GM23338 (cell line): ENCODE measurements at regions not wholly inside any gene's neighbourhood (a gene's known extent, or its start where the extent isn't known, plus 50 kb on each side); places are given as distances from the start of the nearest gene placed in this dataset.

Experiments used
- ATAC-seq: fragments of 200-7000 bp; cut with Tn5 transposase; 3 replicates; pipeline ENCODE4 v1.9.1; 2020
- DNase-seq: peaks from one replicate; pipeline ENCODE4 v3.0.0-alpha.2; 2015; ENCODE audit warnings: low spot score
- H2AFZ ChIP-seq: fragments of 200-600 bp; sonication (generic); 2 replicates; pipeline ENCODE4 v1.8.0; 2016; ENCODE audit warnings: antibody characterized with exemption, mild to moderate bottlenecking, moderate library complexity
- H3F3A ChIP-seq: fragments of 200-600 bp; sonication (generic); replicated peaks from 2 replicates; pipeline ENCODE4 v1.8.0; 2017; ENCODE audit warnings: antibody characterized with exemption, mixed run types, low read depth
- H3K27ac ChIP-seq: fragments of 200-600 bp; sonication (generic); 2 replicates; pipeline ENCODE4 v1.6.1; 2016; ENCODE audit warnings: low read depth
- H3K27me3 ChIP-seq: fragments of 200-600 bp; sonication (generic); 2 replicates; pipeline ENCODE4 v1.8.0; 2016; ENCODE audit warnings: mild to moderate bottlenecking, mixed run types, moderate library complexity; ENCODE audit not compliant: insufficient read depth
- H3K36me3 ChIP-seq: fragments of 200-600 bp; sonication (generic); 2 replicates; pipeline ENCODE4 v1.8.0; 2016; ENCODE audit warnings: mild to moderate bottlenecking; ENCODE audit not compliant: insufficient read depth
- H3K4me1 ChIP-seq: fragments of 200-600 bp; sonication (generic); 2 replicates; pipeline ENCODE4 v1.8.0; 2016; ENCODE audit warnings: mild to moderate bottlenecking, moderate library complexity; ENCODE audit not compliant: insufficient read depth
- H3K4me2 ChIP-seq: fragments of 200-600 bp; sonication (generic); 2 replicates; pipeline ENCODE4 v1.7.1; 2017; ENCODE audit warnings: mixed run types
- H3K4me3 ChIP-seq: fragments of 200-600 bp; sonication (generic); 2 replicates; pipeline ENCODE4 v1.6.1; 2016; ENCODE audit warnings: mixed run types
- H3K79me2 ChIP-seq: fragments of 200-600 bp; sonication (generic); replicated peaks from 2 replicates; pipeline ENCODE4 v1.8.0; 2017; ENCODE audit warnings: mild to moderate bottlenecking; ENCODE audit not compliant: insufficient read depth
- H3K9me2 ChIP-seq: fragments of 200-600 bp; sonication (generic); 2 replicates; pipeline ENCODE4 v1.8.0; 2017; ENCODE audit not compliant: insufficient read depth
- H4K20me1 ChIP-seq: fragments of 200-600 bp; sonication (generic); replicated peaks from 2 replicates; pipeline ENCODE4 v1.8.0; 2017; ENCODE audit warnings: mild to moderate bottlenecking; ENCODE audit not compliant: insufficient read depth
- H3K27ac Mint-ChIP-seq: 2 replicates; pipeline ENCODE4 v1.8.0; 2020; ENCODE audit warnings: inconsistent platforms, mild to moderate bottlenecking, moderate library complexity, mixed read lengths
- H3K27me3 Mint-ChIP-seq: 3 replicates; pipeline ENCODE4 v1.8.0; 2022; ENCODE audit warnings: low read depth, mild to moderate bottlenecking, moderate library complexity, mixed read lengths, inconsistent platforms; ENCODE audit not compliant: insufficient read depth, poor library complexity
- H3K36me3 Mint-ChIP-seq: 3 replicates; pipeline ENCODE4 v1.8.0; 2021; ENCODE audit warnings: low read depth, mild to moderate bottlenecking, inconsistent platforms, moderate library complexity, mixed read lengths
- H3K4me1 Mint-ChIP-seq: 3 replicates; pipeline ENCODE4 v1.8.0; 2020; ENCODE audit warnings: mild to moderate bottlenecking, inconsistent platforms, mixed read lengths
- H3K4me3 Mint-ChIP-seq: 3 replicates; pipeline ENCODE4 v1.8.0; 2021; ENCODE audit warnings: moderate library complexity, mild to moderate bottlenecking, inconsistent platforms, mixed read lengths
- H3K9me3 Mint-ChIP-seq: 3 replicates; pipeline ENCODE4 v1.8.0; 2020; ENCODE audit warnings: moderate library complexity, mild to moderate bottlenecking, inconsistent platforms, mixed read lengths
- CREB1 ChIP-seq: fragments of 250-450 bp; sonication (Bioruptor Pico); IDR thresholded peaks from 2 replicates; pipeline ENCODE4 v1.5.0; 2020; ENCODE audit warnings: low read depth, mild to moderate bottlenecking, moderate library complexity
- EZH2 ChIP-seq: fragments of 200-600 bp; sonication (generic); IDR thresholded peaks from one replicate; pipeline ENCODE4 v1.8.0; 2017; ENCODE audit warnings: antibody characterized with exemption, mild to moderate bottlenecking, low read depth; ENCODE audit not compliant: unreplicated experiment
- EZH2phosphoT487 ChIP-seq: fragments of 200-600 bp; sonication (generic); IDR thresholded peaks from one replicate; pipeline ENCODE4 v1.8.1; 2018; ENCODE audit warnings: antibody characterized with exemption; ENCODE audit not compliant: unreplicated experiment
- JUNB ChIP-seq: IDR thresholded peaks from one replicate; pipeline ENCODE4 v1.6.1; 2016; ENCODE audit warnings: antibody characterized with exemption; ENCODE audit not compliant: unreplicated experiment
- NANOG ChIP-seq: IDR thresholded peaks from 2 replicates; pipeline ENCODE4 v1.6.1; 2016; ENCODE audit warnings: antibody characterized with exemption, borderline replicate concordance
- POLR2AphosphoS5 ChIP-seq: IDR thresholded peaks from 2 replicates; pipeline ENCODE4 v1.6.1; 2016; ENCODE audit warnings: antibody characterized with exemption, low read depth
- REST ChIP-seq: IDR thresholded peaks from one replicate; pipeline ENCODE4 v1.6.1; 2018; ENCODE audit warnings: antibody characterized with exemption; ENCODE audit not compliant: unreplicated experiment
- STAT1 ChIP-seq: IDR thresholded peaks from one replicate; pipeline ENCODE4 v1.6.1; 2016; ENCODE audit warnings: antibody characterized with exemption; ENCODE audit not compliant: unreplicated experiment
- ZNF114 ChIP-seq: fragments of 250-450 bp; sonication (Bioruptor Pico); IDR thresholded peaks from 2 replicates; pipeline ENCODE4 v1.5.0; 2020; ENCODE audit warnings: mild to moderate bottlenecking, moderate library complexity
- ZNF462 ChIP-seq: fragments of 250-450 bp; sonication (Bioruptor Pico); IDR thresholded peaks from 2 replicates; pipeline ENCODE4 v1.5.0; 2020; ENCODE audit warnings: mild to moderate bottlenecking, moderate library complexity
- TF ChIP-seq, protein P1 (sequence below), 2 experiments: fragments of 200-600 bp in 1 of 2; sonication (generic) in 1 of 2; conservative IDR thresholded peaks; 2 replicates each; pipeline versions ENCODE4 v1.5.1 to v1.6.1; 2016 to 2017; ENCODE audit warnings: antibody characterized with exemption in 2 of 2, low read depth in 2 of 2, mild to moderate bottlenecking in 2 of 2, moderate library complexity in 1 of 2
- TF ChIP-seq, protein P2 (sequence below): IDR thresholded peaks from 2 replicates; pipeline ENCODE4 v1.6.1; 2016; ENCODE audit warnings: antibody characterized with exemption

GRCh38 chr9:71571186-71571585 is 197.1 kb downstream of the CEMIP2 start:
- Histone ChIP-seq H4K20me1 (no peaks in the 10 kb centered on the region), H2AFZ (no peak overlapping the region), H3K27me3 (no peaks in the 10 kb centered on the region), H3K79me2 (no peaks in the 10 kb centered on the region), H3F3A (no peaks in the 10 kb centered on the region), H3K4me2 (no peak overlapping the region), H3K4me3 (no peak overlapping the region), H3K9me2 (no peaks in the 10 kb centered on the region), H3K36me3 (no peaks in the 10 kb centered on the region), H3K4me1 (no peaks in the 10 kb centered on the region), H3K27ac (no peak overlapping the region)
- no peaks in the 10 kb centered on the region for H3K36me3 Mint-ChIP-seq
- no peak overlapping the region for H3K27ac Mint-ChIP-seq
- no peaks in the 10 kb centered on the region for H3K9me3 Mint-ChIP-seq
- no peak for ATAC-seq
- no peaks in the 10 kb centered on the region for H3K27me3 Mint-ChIP-seq
- H3K4me3 Mint-ChIP-seq, result no peak overlapping the region
- peaks cover 5% of the 10 kb centered on the region; the same call in 2 of the 3 replicates for H3K4me1 Mint-ChIP-seq
- DNase-seq, result peak; percentile 21
- TF ChIP-seq CREB1 (CRISPR knock-in tag) (no peak), STAT1 (no peak), EZH2 (no peak), JUNB (no peak), REST (no peak), ZNF462 (CRISPR knock-in tag) (no peak), NANOG (no peak), EZH2phosphoT487 (no peak), POLR2AphosphoS5 (no peak), ZNF114 (no peak)
- TF ChIP-seq, protein P1, sequence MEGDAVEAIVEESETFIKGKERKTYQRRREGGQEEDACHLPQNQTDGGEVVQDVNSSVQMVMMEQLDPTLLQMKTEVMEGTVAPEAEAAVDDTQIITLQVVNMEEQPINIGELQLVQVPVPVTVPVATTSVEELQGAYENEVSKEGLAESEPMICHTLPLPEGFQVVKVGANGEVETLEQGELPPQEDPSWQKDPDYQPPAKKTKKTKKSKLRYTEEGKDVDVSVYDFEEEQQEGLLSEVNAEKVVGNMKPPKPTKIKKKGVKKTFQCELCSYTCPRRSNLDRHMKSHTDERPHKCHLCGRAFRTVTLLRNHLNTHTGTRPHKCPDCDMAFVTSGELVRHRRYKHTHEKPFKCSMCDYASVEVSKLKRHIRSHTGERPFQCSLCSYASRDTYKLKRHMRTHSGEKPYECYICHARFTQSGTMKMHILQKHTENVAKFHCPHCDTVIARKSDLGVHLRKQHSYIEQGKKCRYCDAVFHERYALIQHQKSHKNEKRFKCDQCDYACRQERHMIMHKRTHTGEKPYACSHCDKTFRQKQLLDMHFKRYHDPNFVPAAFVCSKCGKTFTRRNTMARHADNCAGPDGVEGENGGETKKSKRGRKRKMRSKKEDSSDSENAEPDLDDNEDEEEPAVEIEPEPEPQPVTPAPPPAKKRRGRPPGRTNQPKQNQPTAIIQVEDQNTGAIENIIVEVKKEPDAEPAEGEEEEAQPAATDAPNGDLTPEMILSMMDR (conservative IDR thresholded peaks at IDR 0.05; ENCODE audit: low read depth in 2 of 2), result no peak
- TF ChIP-seq, protein P2, sequence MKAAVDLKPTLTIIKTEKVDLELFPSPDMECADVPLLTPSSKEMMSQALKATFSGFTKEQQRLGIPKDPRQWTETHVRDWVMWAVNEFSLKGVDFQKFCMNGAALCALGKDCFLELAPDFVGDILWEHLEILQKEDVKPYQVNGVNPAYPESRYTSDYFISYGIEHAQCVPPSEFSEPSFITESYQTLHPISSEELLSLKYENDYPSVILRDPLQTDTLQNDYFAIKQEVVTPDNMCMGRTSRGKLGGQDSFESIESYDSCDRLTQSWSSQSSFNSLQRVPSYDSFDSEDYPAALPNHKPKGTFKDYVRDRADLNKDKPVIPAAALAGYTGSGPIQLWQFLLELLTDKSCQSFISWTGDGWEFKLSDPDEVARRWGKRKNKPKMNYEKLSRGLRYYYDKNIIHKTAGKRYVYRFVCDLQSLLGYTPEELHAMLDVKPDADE, result no peak
